Adrenal gland (tissue), 5 donors: ENCODE measurements at regions not wholly inside any gene's neighbourhood (a gene's known extent, or its start where the extent isn't known, plus 50 kb on each side); places are given as distances from the start of the nearest gene placed in this dataset.

ENCODE experiments used
- CTCF ChIP-seq, 6 experiments: fragments of 450-650 bp in 4 of 6; fragments of 200-600 bp in 2 of 6; sonication (generic) in 1 of 6; IDR thresholded peaks; 1 replicate in 5 of 6; 2 replicates in 1 of 6; pipeline versions ENCODE4 v1.5.1 to v1.8.0; 2016 to 2021; ENCODE audit warnings: antibody characterized with exemption in 6 of 6, mild to moderate bottlenecking in 2 of 6, moderate library complexity in 1 of 6
- POLR2A ChIP-seq, 2 donors: fragments of 450-650 bp; IDR thresholded peaks; one replicate each; pipeline ENCODE4 v1.6.1; 2017; ENCODE audit warnings: antibody characterized with exemption in 2 of 2, mild to moderate bottlenecking in 2 of 2, moderate library complexity in 1 of 2
- donor health status: DM: no; HTN: no; CAD: no.

GRCh38 chr4:183797445-183798300, 107.4 kb upstream of the STOX2 start:
- no peak for TF ChIP-seq CTCF (IDR thresholded peaks at IDR 0.05)
- TF ChIP-seq POLR2A (IDR thresholded peaks at IDR 0.05) = no peak
